Prostate gland (tissue), 2 donors: ENCODE measurements at regions not wholly inside any gene's neighbourhood (a gene's known extent, or its start where the extent isn't known, plus 50 kb on each side); places are given as distances from the start of the nearest gene placed in this dataset.

Experiments
- CTCF ChIP-seq, 4 experiments: fragments of 200-600 bp in 2 of 4; fragments of 450-650 bp in 2 of 4; sonication (generic) in 2 of 4; IDR thresholded peaks; 1 replicate in 3 of 4; 2 replicates in 1 of 4; pipeline ENCODE4 v1.5.1; 2016 to 2019; ENCODE audit warnings: antibody characterized with exemption in 4 of 4, mild to moderate bottlenecking in 2 of 4, moderate library complexity in 2 of 4
- POLR2A ChIP-seq: fragments of 450-650 bp; IDR thresholded peaks from one replicate; pipeline ENCODE4 v1.6.1; 2016; ENCODE audit warnings: antibody characterized with exemption, mild to moderate bottlenecking
- POLR2AphosphoS5 ChIP-seq: sonication (generic); formaldehyde crosslinking; IDR thresholded peaks from one replicate; pipeline ENCODE4 v1.6.1; 2017; ENCODE audit warnings: antibody characterized with exemption

- TF ChIP-seq POLR2AphosphoS5 (no peak), CTCF (IDR thresholded peaks at IDR 0.05) (no peak), POLR2A (no peak)
Observed at GRCh38 chr6:137372532-137372931, 121.7 kb downstream of the OLIG3 start.
